Keratinocyte (primary cell): ENCODE measurements at regions not wholly inside any gene's neighbourhood (a gene's known extent, or its start where the extent isn't known, plus 50 kb on each side); places are given as distances from the start of the nearest gene placed in this dataset.
"Not testable (repeated sequence)": the region's sequence is repeated elsewhere in the genome, so short reads cannot be mapped to it uniquely, and the experiment has no call there.

Source experiments
- DNase-seq: peaks from one replicate; pipeline ENCODE4 v3.0.0-alpha.2; 2011; ENCODE audit warnings: low read depth, missing footprints, low spot score
- FAIRE-seq: peaks from 2 replicates; lab custom pipeline; 2011; peaks lifted over from hg19 to GRCh38; lab: Jason Lieb, UNC
- H2AFZ ChIP-seq: 2 replicates; pipeline ENCODE4 v1.6.0; 2012; ENCODE audit warnings: low read length, control low read depth, inconsistent platforms; ENCODE audit not compliant: control insufficient read depth
- H3K27ac ChIP-seq: 2 replicates; pipeline ENCODE4 v1.5.1; 2011; ENCODE audit warnings: low read length; ENCODE audit not compliant: control insufficient read depth, insufficient read depth
- H3K27me3 ChIP-seq: 3 replicates; pipeline ENCODE4 v1.6.0; 2011; ENCODE audit warnings: low read length; ENCODE audit not compliant: control insufficient read depth, insufficient read depth; ENCODE audit errors: extremely low read depth
- H3K36me3 ChIP-seq, 2 experiments: 2 replicates in 1 of 2; 3 replicates in 1 of 2; pipeline ENCODE4 v1.5.1; 2011; ENCODE audit warnings: low read length in 2 of 2, mild to moderate bottlenecking in 1 of 2; ENCODE audit not compliant: control insufficient read depth in 2 of 2, insufficient read depth in 2 of 2; ENCODE audit errors: extremely low read depth in 1 of 2
- H3K4me1 ChIP-seq: 3 replicates; pipeline ENCODE4 v1.5.1; 2011; ENCODE audit warnings: low read length; ENCODE audit not compliant: control insufficient read depth, insufficient read depth; ENCODE audit errors: extremely low read depth
- H3K4me2 ChIP-seq: 3 replicates; pipeline ENCODE4 v1.6.0; 2011; ENCODE audit warnings: low read depth, low read length; ENCODE audit not compliant: control insufficient read depth, insufficient read depth; ENCODE audit errors: extremely low read depth
- H3K4me3 ChIP-seq, 3 experiments: fragments of 200-600 bp in 1 of 3; sonication (generic) in 1 of 3; 2 replicates in 2 of 3; 3 replicates in 1 of 3; pipeline ENCODE4 v1.5.1; 2011 to 2016; ENCODE audit warnings: low read length in 3 of 3, mild to moderate bottlenecking in 3 of 3, control low read depth in 2 of 3, inconsistent platforms in 1 of 3, low read depth in 1 of 3, mixed read lengths in 1 of 3, mixed run types in 1 of 3, moderate library complexity in 1 of 3; ENCODE audit not compliant: control insufficient read depth in 2 of 3, insufficient read depth in 2 of 3; ENCODE audit errors: extremely low read depth in 1 of 3
- H3K79me2 ChIP-seq: 2 replicates; pipeline ENCODE4 v1.6.0; 2012; ENCODE audit warnings: low read length; ENCODE audit not compliant: control insufficient read depth, insufficient read depth
- H3K9ac ChIP-seq: 3 replicates; pipeline ENCODE4 v1.6.0; 2011; ENCODE audit warnings: low read length; ENCODE audit not compliant: control insufficient read depth, insufficient read depth; ENCODE audit errors: extremely low read depth
- H3K9me1 ChIP-seq: 3 replicates; pipeline ENCODE4 v1.6.0; 2011; ENCODE audit warnings: low read length; ENCODE audit not compliant: control insufficient read depth, insufficient read depth; ENCODE audit errors: extremely low read depth
- H3K9me3 ChIP-seq: 2 replicates; pipeline ENCODE4 v1.5.1; 2012; ENCODE audit warnings: low read depth, low read length; ENCODE audit not compliant: control insufficient read depth
- H4K20me1 ChIP-seq: 3 replicates; pipeline ENCODE4 v1.6.0; 2011; ENCODE audit warnings: low read length; ENCODE audit not compliant: control insufficient read depth, insufficient read depth; ENCODE audit errors: extremely low read depth
- EZH2 ChIP-seq: IDR thresholded peaks from one replicate; pipeline ENCODE4 v1.6.1; 2012; ENCODE audit warnings: inconsistent platforms, mild to moderate bottlenecking, low read length, moderate library complexity
- dilution Hi-C: fragments of 300-500 bp; cut with MboI; formaldehyde crosslinking; loops from one replicate; pipeline ENCODE4 v1.7.0; 2020; ENCODE audit warnings: low sequenced_read_pairs; ENCODE audit not compliant: extremely low pct_ligation_motif_present
- TF ChIP-seq, protein P1 (sequence below), 3 experiments: IDR thresholded peaks in 1 of 3; conservative IDR thresholded peaks in 1 of 3; optimal IDR thresholded peaks in 1 of 3; 2 replicates in 2 of 3; 3 replicates in 1 of 3; pipeline versions ENCODE3 to v1.5.1; 2011; ENCODE audit warnings: low read length in 3 of 3, mild to moderate bottlenecking in 3 of 3, moderate library complexity in 2 of 3, control low read depth in 1 of 3, inconsistent platforms in 1 of 3; ENCODE audit not compliant: insufficient read depth in 2 of 3; ENCODE audit errors: extremely low read depth in 1 of 3

DNA sequence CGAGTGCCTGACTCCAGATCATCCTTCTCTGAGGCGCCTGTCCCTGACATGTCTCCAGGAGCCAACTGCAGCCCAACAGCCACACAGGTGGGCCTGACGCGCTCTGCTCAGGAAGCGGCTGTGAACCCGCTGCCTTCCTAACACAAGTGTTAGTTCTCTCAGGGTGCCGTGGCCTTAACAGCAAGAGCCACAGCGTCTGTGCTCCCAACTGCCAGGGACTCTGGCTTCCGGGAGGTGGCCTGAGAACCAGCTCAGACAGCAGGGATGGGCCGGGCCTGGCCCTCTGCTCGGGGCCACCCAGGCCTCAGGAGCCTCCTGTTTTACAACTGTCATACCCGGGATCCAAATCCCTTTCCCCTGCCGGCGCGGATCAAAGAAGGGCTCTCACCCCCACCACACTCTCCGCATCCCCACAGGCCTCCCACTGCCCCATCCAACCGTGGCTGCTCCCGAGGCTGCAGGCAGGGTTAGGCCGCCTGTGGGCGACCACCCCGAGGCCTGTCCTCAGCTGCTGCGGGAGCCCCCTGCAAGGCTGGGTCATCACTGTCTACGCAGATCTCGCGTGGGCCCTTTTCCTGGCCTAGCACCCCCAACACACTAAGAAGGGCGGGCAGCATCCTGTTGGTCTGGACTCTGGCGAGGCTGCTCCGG is 114.2 kb upstream of the ZNF236 start:
- TF ChIP-seq, protein P1, sequence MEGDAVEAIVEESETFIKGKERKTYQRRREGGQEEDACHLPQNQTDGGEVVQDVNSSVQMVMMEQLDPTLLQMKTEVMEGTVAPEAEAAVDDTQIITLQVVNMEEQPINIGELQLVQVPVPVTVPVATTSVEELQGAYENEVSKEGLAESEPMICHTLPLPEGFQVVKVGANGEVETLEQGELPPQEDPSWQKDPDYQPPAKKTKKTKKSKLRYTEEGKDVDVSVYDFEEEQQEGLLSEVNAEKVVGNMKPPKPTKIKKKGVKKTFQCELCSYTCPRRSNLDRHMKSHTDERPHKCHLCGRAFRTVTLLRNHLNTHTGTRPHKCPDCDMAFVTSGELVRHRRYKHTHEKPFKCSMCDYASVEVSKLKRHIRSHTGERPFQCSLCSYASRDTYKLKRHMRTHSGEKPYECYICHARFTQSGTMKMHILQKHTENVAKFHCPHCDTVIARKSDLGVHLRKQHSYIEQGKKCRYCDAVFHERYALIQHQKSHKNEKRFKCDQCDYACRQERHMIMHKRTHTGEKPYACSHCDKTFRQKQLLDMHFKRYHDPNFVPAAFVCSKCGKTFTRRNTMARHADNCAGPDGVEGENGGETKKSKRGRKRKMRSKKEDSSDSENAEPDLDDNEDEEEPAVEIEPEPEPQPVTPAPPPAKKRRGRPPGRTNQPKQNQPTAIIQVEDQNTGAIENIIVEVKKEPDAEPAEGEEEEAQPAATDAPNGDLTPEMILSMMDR (optimal IDR thresholded peaks at IDR 0.05 in 1 of 3, IDR thresholded peaks at IDR 0.05 in 1 of 3, conservative IDR thresholded peaks at IDR 0.05 in 1 of 3; ENCODE audit: extremely low read depth in 1 of 3, insufficient read depth in 2 of 3, low read length in 3 of 3): no peak
- TF ChIP-seq EZH2: no peak
- dilution Hi-C loops: no loop called here
- no peak for FAIRE-seq

GRCh38 chr18:76707534-76707933 is 114.8 kb upstream of the ZNF236 start:
- no peaks in the 10 kb centered on the region for H4K20me1 ChIP-seq
- H3K4me3 ChIP-seq: no peak overlapping the region
- no peaks in the 10 kb centered on the region for H3K79me2 ChIP-seq
- H2AFZ ChIP-seq: no peak overlapping the region
- no peak overlapping the region for H3K9ac ChIP-seq
- H3K9me3 ChIP-seq: no peaks in the 10 kb centered on the region
- no peak for FAIRE-seq
- DNase-seq: no peak
- no peak overlapping the region for H3K4me2 ChIP-seq
- H3K27me3 ChIP-seq: peaks cover 5% of the 10 kb centered on the region
- no peaks in the 10 kb centered on the region for H3K9me1 ChIP-seq
- TF ChIP-seq EZH2: no peak
- TF ChIP-seq, protein P1 (optimal IDR thresholded peaks at IDR 0.05 in 1 of 3, IDR thresholded peaks at IDR 0.05 in 1 of 3, conservative IDR thresholded peaks at IDR 0.05 in 1 of 3; ENCODE audit: extremely low read depth in 1 of 3, insufficient read depth in 2 of 3, low read length in 3 of 3): no peak
- no peak overlapping the region for H3K27ac ChIP-seq
- H3K36me3 ChIP-seq: no peaks in the 10 kb centered on the region
- no peaks in the 10 kb centered on the region for H3K4me1 ChIP-seq
- dilution Hi-C loops: no loop called here

More for the DNA sequence above, 114.2 kb upstream of the ZNF236 start:
- DNase-seq: no peak
- Histone ChIP-seq H3K27ac (no peak overlapping the region), H4K20me1 (no peaks in the 10 kb centered on the region), H3K4me1 (no peaks in the 10 kb centered on the region), H3K27me3 (no peaks in the 10 kb centered on the region), H3K9ac (no peak overlapping the region), H3K4me3 (no peak overlapping the region), H3K4me2 (no peak overlapping the region), H3K9me1 (no peaks in the 10 kb centered on the region), H3K79me2 (no peaks in the 10 kb centered on the region), H2AFZ (no peak overlapping the region), H3K36me3 (no peaks in the 10 kb centered on the region), H3K9me3 (no peaks in the 10 kb centered on the region)

GRCh38 chr18:76704589-76704988 is 117.8 kb upstream of the ZNF236 start:
- H3K4me1 ChIP-seq, dilution Hi-C loops: not testable (repeated sequence)

More at GRCh38 chr18:76704589-76704988, 117.8 kb upstream of the ZNF236 start:
- H2AFZ ChIP-seq, H3K9ac ChIP-seq, H3K79me2 ChIP-seq, H3K9me3 ChIP-seq, H3K4me3 ChIP-seq, DNase-seq, H3K4me2 ChIP-seq, H3K27me3 ChIP-seq, H3K27ac ChIP-seq, H3K9me1 ChIP-seq, H3K36me3 ChIP-seq, FAIRE-seq, H4K20me1 ChIP-seq: not testable (repeated sequence)
